Sigmoid colon (tissue), 6 donors: ENCODE measurements at regions not wholly inside any gene's neighbourhood (a gene's known extent, or its start where the extent isn't known, plus 50 kb on each side); places are given as distances from the start of the nearest gene placed in this dataset.

Experiments used
- DNase-seq: peaks from one replicate; pipeline ENCODE4 v3.0.0-alpha.2; 2019
- H3K27ac ChIP-seq, 4 donors: fragments of 200-600 bp; sonication (generic); one replicate each; pipeline ENCODE4 v1.5.1; 2016 to 2019; ENCODE audit warnings: mild to moderate bottlenecking in 1 of 4
- H3K27me3 ChIP-seq, 3 donors: fragments of 200-600 bp; sonication (generic); one replicate each; pipeline ENCODE4 v1.5.1; 2019; ENCODE audit warnings: mild to moderate bottlenecking in 1 of 3
- H3K36me3 ChIP-seq, 4 donors: fragments of 200-600 bp; sonication (generic); one replicate each; pipeline ENCODE4 v1.5.1; 2016 to 2019
- H3K4me1 ChIP-seq, 4 donors: fragments of 200-600 bp; sonication (generic); one replicate each; pipeline ENCODE4 v1.5.1; 2017 to 2019
- H3K4me3 ChIP-seq, 4 donors: fragments of 200-600 bp; sonication (generic); one replicate each; pipeline ENCODE4 v1.5.1; 2017 to 2019; ENCODE audit warnings: mild to moderate bottlenecking in 2 of 4, moderate library complexity in 1 of 4
- H3K9me3 ChIP-seq, 4 donors: fragments of 200-600 bp in 3 of 4; sonication (generic) in 3 of 4; one replicate each; pipeline versions ENCODE4 v1.5.1 to v1.6.1; 2013 to 2019
- CTCF ChIP-seq, 4 experiments: fragments of 450-650 bp in 3 of 4; fragments of 200-600 bp in 1 of 4; IDR thresholded peaks; one replicate each; pipeline ENCODE4 v1.5.1; 2016 to 2019; ENCODE audit warnings: antibody characterized with exemption in 4 of 4, mild to moderate bottlenecking in 3 of 4, moderate library complexity in 2 of 4
- EP300 ChIP-seq, 4 donors: sonication (generic); formaldehyde crosslinking; IDR thresholded peaks; one replicate each; pipeline ENCODE4 v1.6.1; 2017; ENCODE audit warnings: antibody characterized with exemption in 4 of 4
- POLR2A ChIP-seq, 2 donors: fragments of 450-650 bp; IDR thresholded peaks; one replicate each; pipeline ENCODE4 v1.6.1; 2016; ENCODE audit warnings: antibody characterized with exemption in 2 of 2, mild to moderate bottlenecking in 2 of 2, moderate library complexity in 2 of 2
- POLR2AphosphoS5 ChIP-seq, 4 donors: sonication (generic); formaldehyde crosslinking; IDR thresholded peaks; one replicate each; pipeline ENCODE4 v1.6.1; 2017; ENCODE audit warnings: antibody characterized with exemption in 4 of 4
- WGBS, 2 donors: extraction: QIAGEN DNeasy Blood & Tissue Kit; methylation state at CpG; one replicate each; pipeline ENCODE4 v1.1.7; 2013; 5-methylcytosine and 5-hydroxymethylcytosine counted together
- intact Hi-C: fragments of 100-400 bp; cut with DNase I; formaldehyde crosslinking; loops from one replicate; pipeline ENCODE4 v1.15.1; 2023
- donor health status: healthy with polysubstance abuse.
- donor health status: healthy.

GRCh38 chr2:128522829-128523228 is 204.2 kb upstream of the HS6ST1 start:
- TF ChIP-seq POLR2AphosphoS5 (IDR thresholded peaks at IDR 0.05) (no peak), POLR2A (IDR thresholded peaks at IDR 0.05) (no peak), EP300 (IDR thresholded peaks at IDR 0.05) (no peak), CTCF (IDR thresholded peaks at IDR 0.05) (no peak)
- no peak overlapping the region for H3K4me3 ChIP-seq
- H3K36me3 ChIP-seq: no peaks in the 10 kb centered on the region
- no peak for DNase-seq
- H3K27me3 ChIP-seq: no peaks in the 10 kb centered on the region
- no peaks in the 10 kb centered on the region for H3K9me3 ChIP-seq
- no peaks in the 10 kb centered on the region for H3K4me1 ChIP-seq
- no peak overlapping the region for H3K27ac ChIP-seq
- 87 to 88% methylated on average over 7 of the region's 7 CpGs for WGBS, 2 donors
- intact Hi-C loops: no loop called here

- TF ChIP-seq EP300 (IDR thresholded peaks at IDR 0.05): no peak
- TF ChIP-seq CTCF (IDR thresholded peaks at IDR 0.05): no peak
- no peak for TF ChIP-seq POLR2AphosphoS5 (IDR thresholded peaks at IDR 0.05)
- TF ChIP-seq POLR2A (IDR thresholded peaks at IDR 0.05): no peak
- no peaks in the 10 kb centered on the region for H3K36me3 ChIP-seq
- intact Hi-C loops: no loop called here
These were observed 204.8 kb upstream of the HS6ST1 start for GRCh38 chr2:128523457-128523856.

GRCh38 chr2:128524183-128524582 is 205.5 kb upstream of the HS6ST1 start:
- H3K27ac ChIP-seq: no peak overlapping the region
- 81 to 85% methylated on average over 6 of the region's 6 CpGs for whole genome bisulfite sequencing, 2 donors
- no peaks in the 10 kb centered on the region for H3K27me3 ChIP-seq
- no peak for DNase-seq
- H3K4me3 ChIP-seq: no peak overlapping the region
- H3K4me1 ChIP-seq: no peaks in the 10 kb centered on the region
- intact Hi-C loops: no loop called here
- H3K36me3 ChIP-seq: no peaks in the 10 kb centered on the region
- TF ChIP-seq POLR2A (IDR thresholded peaks at IDR 0.05) (no peak), POLR2AphosphoS5 (IDR thresholded peaks at IDR 0.05) (no peak), EP300 (IDR thresholded peaks at IDR 0.05) (no peak), CTCF (IDR thresholded peaks at IDR 0.05) (no peak)
- H3K9me3 ChIP-seq: no peaks in the 10 kb centered on the region

More at GRCh38 chr2:128523457-128523856, 204.8 kb upstream of the HS6ST1 start:
- WGBS, 2 donors: 51 to 73% methylated on average over 4 of the region's 4 CpGs
- no peaks in the 10 kb centered on the region for H3K27me3 ChIP-seq
- no peaks in the 10 kb centered on the region for H3K4me1 ChIP-seq
- H3K27ac ChIP-seq: no peak overlapping the region
- no peaks in the 10 kb centered on the region for H3K9me3 ChIP-seq
- no peak for DNase-seq
- no peak overlapping the region for H3K4me3 ChIP-seq

- WGBS, 2 donors: 78 to 79% methylated on average over 6 of the region's 6 CpGs
- no peaks in the 10 kb centered on the region for H3K36me3 ChIP-seq
These were observed 207.0 kb upstream of the HS6ST1 start for GRCh38 chr2:128525653-128526052.

More at GRCh38 chr2:128525653-128526052, 207.0 kb upstream of the HS6ST1 start:
- Histone ChIP-seq H3K27me3 (no peaks in the 10 kb centered on the region), H3K4me1 (no peaks in the 10 kb centered on the region), H3K27ac (no peak overlapping the region), H3K4me3 (no peak overlapping the region), H3K9me3 (no peaks in the 10 kb centered on the region)
- no peak for DNase-seq
- intact Hi-C loops: no loop called here
- TF ChIP-seq POLR2A (IDR thresholded peaks at IDR 0.05) (no peak), CTCF (IDR thresholded peaks at IDR 0.05) (no peak)
